SK-N-SH treated with all-trans-retinoic acid at 6 μM for 48 hours (cell line): ENCODE measurements at regions not wholly inside any gene's neighbourhood (a gene's known extent, or its start where the extent isn't known, plus 50 kb on each side); places are given as distances from the start of the nearest gene placed in this dataset.

Experiments
- BACH2 ChIP-seq: fragments of 250-450 bp; sonication (Bioruptor Pico); IDR thresholded peaks from 2 replicates; pipeline ENCODE4 v1.9.0; 2021; ENCODE audit warnings: mild to moderate bottlenecking, borderline replicate concordance
- CREB5 ChIP-seq: fragments of 250-450 bp; sonication (Bioruptor Pico); IDR thresholded peaks from 2 replicates; pipeline ENCODE4 v1.5.1; 2020; ENCODE audit warnings: low read depth, mild to moderate bottlenecking, moderate library complexity
- TF ChIP-seq, protein P1 (sequence below): fragments of 250-450 bp; sonication (Bioruptor Pico); IDR thresholded peaks from 2 replicates; pipeline ENCODE4 v1.8.0; 2020; ENCODE audit warnings: mild to moderate bottlenecking, moderate library complexity, borderline replicate concordance
- TF ChIP-seq, protein P2 (sequence below): fragments of 250-450 bp; sonication (Bioruptor Pico); IDR thresholded peaks from 2 replicates; pipeline ENCODE4 v1.8.0; 2021; ENCODE audit warnings: low read depth, mild to moderate bottlenecking, moderate library complexity, borderline replicate concordance

- TF ChIP-seq BACH2 (CRISPR knock-in tag) = no peak
- TF ChIP-seq, protein P1, sequence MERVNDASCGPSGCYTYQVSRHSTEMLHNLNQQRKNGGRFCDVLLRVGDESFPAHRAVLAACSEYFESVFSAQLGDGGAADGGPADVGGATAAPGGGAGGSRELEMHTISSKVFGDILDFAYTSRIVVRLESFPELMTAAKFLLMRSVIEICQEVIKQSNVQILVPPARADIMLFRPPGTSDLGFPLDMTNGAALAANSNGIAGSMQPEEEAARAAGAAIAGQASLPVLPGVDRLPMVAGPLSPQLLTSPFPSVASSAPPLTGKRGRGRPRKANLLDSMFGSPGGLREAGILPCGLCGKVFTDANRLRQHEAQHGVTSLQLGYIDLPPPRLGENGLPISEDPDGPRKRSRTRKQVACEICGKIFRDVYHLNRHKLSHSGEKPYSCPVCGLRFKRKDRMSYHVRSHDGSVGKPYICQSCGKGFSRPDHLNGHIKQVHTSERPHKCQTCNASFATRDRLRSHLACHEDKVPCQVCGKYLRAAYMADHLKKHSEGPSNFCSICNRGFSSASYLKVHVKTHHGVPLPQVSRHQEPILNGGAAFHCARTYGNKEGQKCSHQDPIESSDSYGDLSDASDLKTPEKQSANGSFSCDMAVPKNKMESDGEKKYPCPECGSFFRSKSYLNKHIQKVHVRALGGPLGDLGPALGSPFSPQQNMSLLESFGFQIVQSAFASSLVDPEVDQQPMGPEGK = no peak
- no peak for TF ChIP-seq CREB5 (CRISPR knock-in tag)
- TF ChIP-seq, protein P2, sequence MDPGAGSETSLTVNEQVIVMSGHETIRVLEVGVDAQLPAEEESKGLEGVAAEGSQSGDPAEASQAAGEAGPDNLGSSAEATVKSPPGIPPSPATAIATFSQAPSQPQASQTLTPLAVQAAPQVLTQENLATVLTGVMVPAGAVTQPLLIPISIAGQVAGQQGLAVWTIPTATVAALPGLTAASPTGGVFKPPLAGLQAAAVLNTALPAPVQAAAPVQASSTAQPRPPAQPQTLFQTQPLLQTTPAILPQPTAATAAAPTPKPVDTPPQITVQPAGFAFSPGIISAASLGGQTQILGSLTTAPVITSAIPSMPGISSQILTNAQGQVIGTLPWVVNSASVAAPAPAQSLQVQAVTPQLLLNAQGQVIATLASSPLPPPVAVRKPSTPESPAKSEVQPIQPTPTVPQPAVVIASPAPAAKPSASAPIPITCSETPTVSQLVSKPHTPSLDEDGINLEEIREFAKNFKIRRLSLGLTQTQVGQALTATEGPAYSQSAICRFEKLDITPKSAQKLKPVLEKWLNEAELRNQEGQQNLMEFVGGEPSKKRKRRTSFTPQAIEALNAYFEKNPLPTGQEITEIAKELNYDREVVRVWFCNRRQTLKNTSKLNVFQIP (CRISPR knock-in tag) = no peak
Observed at GRCh38 chr3:31294430-31295149, 238.1 kb upstream of the STT3B start.
